Tongue (tissue), 2 donors: ENCODE measurements at regions not wholly inside any gene's neighbourhood (a gene's known extent, or its start where the extent isn't known, plus 50 kb on each side); places are given as distances from the start of the nearest gene placed in this dataset. TPM values are rescaled to one million over a fixed set of nuclear protein-coding genes. Genes with fewer than 3 reads are reported as not detected.

Experiments
- DNase-seq: peaks from one replicate; pipeline ENCODE4 v3.0.0-alpha.2; 2015
- small RNA-seq: library from RNA; depleted of rRNA; stranded (forward); fragments of <200 nt; gene quantifications from one replicate; pipeline ENCODE3, GENCODE V24; 2014; ENCODE audit warnings: low replicate concordance

GRCh38 chr4:10173754-10174749 lies 57.5 kb upstream of the WDR1 start:
- DNase-seq: peak; percentile 56

DNA sequence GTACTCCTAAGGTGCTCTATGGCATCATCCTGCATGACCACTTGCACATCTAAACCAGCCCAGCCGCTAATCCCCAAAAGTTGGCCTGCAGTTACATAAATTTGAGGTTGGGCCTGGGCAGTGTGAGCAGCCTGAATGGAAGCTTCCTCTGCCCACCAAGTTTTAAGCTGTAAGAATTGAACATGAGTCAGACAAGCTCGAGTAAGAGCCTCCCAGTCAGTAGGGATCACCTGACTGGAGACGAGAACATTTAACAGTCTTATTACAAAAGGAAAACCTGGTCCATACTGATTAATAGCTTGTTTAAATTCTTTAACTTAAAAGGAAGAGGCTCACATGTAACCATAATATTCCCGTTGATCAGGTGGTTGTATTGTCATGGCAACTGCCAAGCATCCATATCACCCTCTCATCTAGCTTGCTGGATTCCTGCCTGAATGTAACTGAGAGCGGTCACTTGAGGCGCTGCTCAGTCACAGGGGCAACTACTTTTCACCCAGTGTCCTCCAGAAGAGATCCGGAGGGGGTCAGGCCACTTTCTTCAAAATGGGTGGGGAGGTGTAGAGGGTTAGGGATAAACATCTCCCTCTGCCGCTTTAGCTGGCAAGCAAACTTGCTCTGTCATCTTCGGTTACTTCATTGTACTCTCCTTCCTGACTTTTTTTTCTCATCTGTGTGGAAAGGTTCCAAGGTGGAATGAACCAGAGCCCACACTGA lies 56.6 kb upstream of the WDR1 start:
- peak; percentile 45 for DNase-seq

DNA sequence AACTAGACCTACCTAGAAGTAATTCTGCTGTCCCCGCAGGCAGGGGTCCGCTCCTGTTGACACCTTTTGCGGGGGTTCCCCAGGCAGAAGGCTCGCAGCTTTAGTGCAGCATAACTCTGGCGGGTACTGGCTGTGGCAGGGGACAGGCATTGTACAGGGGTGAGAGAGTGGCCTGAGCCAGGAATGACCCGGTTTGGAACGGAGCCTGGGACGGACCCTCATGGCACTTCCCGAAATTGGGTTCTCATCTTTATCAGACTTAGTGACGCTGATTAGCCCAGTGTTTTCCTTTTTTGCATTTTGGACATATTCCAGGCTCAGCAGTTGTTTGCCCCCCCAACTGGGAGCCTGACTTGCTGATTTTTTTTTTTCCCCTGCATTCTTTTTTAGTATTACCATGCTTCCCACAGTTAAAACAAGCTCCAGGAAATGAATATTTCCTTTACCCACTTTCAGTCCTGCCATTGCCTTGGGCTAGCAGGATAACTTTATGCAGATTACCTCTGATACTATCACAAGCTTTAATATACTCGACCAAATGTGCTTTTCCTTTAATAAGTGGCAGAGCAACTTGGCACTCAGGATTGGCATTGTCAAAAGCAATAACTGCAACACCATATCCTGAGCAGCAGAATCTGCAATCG lies 55.8 kb upstream of the WDR1 start:
- DNase-seq: peak; percentile 39

DNA sequence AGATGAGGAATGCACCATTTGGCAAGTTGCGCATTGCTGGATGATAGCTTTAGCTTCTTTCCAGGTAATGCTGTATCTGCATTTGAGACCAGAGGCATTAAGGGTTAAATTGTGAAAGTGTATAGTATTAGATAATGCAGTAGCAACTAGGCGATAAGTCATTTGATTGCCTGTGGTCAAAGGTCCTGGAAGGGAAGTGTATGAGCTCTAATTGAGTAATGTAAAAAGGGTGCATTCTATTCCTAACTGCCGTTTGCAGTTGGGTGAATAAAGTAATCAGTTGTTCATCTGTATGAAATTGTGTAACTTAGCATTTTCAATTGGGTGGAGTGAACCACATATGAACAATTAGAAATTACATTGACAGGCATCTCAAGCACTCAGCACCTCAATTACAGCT lies 54.5 kb upstream of the WDR1 start:
- DNase-seq: no peak

DNA sequence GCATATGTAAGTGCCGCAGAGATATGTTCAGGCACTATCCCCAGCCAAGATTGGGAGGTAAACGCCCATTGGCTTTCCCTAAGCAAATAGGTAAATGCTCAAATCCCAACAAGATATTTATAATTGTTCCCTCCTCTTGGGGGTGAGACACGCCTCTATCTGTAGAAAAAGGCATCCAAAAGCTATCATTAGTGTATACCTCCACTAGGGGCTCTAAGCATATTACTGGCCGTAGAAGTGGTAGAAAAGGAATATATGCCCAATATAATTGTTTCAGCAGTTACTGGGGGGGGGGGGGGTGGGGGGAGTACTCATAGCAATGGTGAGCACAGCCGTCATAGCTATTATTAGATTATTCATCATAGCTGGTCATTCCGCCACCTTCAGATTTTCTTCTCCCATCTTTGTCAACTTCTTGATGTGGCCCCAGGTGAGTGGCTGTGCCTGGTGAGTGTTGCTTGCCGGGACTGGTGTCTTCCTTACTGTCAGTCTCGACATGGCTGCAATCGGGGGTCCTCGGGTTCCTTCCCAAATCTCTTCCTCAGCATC lies 53.3 kb upstream of the WDR1 start:
- no peak for DNase-seq

DNA sequence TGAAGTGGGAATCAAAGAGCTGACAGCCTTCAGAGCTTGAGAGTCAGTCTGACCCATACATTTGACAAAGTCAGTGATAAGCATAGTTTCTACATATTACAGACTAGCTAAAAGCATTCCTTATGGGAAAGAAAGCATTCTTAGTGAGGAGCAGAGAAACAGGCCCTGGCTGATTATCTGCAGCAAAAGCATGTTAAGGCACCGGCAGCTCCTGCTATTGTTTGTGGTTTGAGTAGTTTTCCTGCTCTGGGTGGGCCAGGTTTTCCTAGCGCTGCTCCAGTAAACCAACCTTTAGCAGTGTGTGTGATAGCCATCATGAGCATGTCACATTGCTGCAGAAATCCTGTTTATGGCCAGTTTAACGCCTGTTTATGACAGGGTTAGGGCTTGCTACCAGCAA lies 51.6 kb upstream of the WDR1 start:
- no peak for DNase-seq

GRCh38 chr4:10167201-10167600 lies 50.6 kb upstream of the WDR1 start:
- no peak for DNase-seq

Small RNAs in the stretch of these regions (small RNA-seq; reads per million reads assigned to genes)
- gene AC006499.8: not detected
